Retinal pigment epithelial cell (primary cell): ENCODE measurements at regions not wholly inside any gene's neighbourhood (a gene's known extent, or its start where the extent isn't known, plus 50 kb on each side); places are given as distances from the start of the nearest gene placed in this dataset.

Experiments
- DNase-seq: peaks from one replicate; pipeline ENCODE4 v3.0.0-alpha.2; 2010; ENCODE audit warnings: low read depth
- H3K4me3 ChIP-seq: 2 replicates; pipeline ENCODE4 v1.5.1; 2011; ENCODE audit warnings: mild to moderate bottlenecking, low read length, control low read depth, moderate library complexity
- TF ChIP-seq, protein P1 (sequence below): conservative IDR thresholded peaks from 2 replicates; pipeline ENCODE4 v1.5.1; 2011; ENCODE audit warnings: low read depth, low read length, control low read depth, inconsistent platforms

GRCh38 chr12:60052483-60052882 lies 456.7 kb downstream of the SLC16A7 start:
- no peak for DNase-seq
- TF ChIP-seq, protein P1, sequence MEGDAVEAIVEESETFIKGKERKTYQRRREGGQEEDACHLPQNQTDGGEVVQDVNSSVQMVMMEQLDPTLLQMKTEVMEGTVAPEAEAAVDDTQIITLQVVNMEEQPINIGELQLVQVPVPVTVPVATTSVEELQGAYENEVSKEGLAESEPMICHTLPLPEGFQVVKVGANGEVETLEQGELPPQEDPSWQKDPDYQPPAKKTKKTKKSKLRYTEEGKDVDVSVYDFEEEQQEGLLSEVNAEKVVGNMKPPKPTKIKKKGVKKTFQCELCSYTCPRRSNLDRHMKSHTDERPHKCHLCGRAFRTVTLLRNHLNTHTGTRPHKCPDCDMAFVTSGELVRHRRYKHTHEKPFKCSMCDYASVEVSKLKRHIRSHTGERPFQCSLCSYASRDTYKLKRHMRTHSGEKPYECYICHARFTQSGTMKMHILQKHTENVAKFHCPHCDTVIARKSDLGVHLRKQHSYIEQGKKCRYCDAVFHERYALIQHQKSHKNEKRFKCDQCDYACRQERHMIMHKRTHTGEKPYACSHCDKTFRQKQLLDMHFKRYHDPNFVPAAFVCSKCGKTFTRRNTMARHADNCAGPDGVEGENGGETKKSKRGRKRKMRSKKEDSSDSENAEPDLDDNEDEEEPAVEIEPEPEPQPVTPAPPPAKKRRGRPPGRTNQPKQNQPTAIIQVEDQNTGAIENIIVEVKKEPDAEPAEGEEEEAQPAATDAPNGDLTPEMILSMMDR = no peak
- H3K4me3 ChIP-seq = no peak overlapping the region

- no peak overlapping the region for H3K4me3 ChIP-seq
- DNase-seq = no peak
- TF ChIP-seq, protein P1 = no peak
These were observed 463.4 kb downstream of the SLC16A7 start for GRCh38 chr12:60059180-60059579.

DNA sequence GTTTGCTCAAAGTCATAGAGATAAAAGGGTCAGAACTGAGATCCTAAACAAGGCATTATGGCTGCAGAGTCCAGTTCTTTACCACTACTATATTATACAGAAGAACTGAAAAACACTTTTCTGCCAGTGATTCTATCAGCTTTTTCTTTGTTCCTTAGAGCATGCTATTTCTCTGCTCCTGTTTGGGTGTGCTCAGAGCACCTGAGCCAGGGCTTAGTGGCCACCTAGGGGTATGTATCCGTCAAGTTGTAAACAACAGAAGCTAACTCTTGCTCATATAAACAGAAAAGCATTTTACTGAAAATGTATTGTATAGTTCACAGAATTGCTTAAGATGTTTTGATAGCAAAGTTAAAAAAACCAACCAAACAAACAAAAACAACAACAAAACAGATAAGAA lies 470.8 kb downstream of the SLC16A7 start:
- H3K4me3 ChIP-seq = no peak overlapping the region
- no peak for DNase-seq
- TF ChIP-seq, protein P1 = no peak

DNA sequence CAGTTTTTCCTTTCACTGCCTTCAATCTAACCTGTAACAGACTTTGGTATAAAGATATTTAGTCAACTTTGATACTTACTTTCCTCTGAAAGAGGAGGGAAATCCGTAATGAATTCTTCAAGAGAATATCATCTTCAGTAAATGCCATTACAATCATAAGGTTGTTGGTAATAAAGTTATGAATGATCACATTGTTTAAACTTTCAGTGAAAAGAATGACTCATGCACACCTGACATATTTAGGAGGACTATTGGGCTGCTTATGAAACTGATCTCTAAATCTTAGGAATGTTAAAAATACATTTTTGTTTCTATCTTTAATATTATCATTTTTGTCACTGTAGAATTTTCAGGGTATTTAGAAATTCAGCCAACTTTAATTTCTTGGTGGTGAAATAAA lies 474.7 kb downstream of the SLC16A7 start:
- TF ChIP-seq, protein P1 = no peak
- DNase-seq = no peak
- H3K4me3 ChIP-seq = no peak overlapping the region

GRCh38 chr12:60071759-60072191 lies 475.9 kb downstream of the SLC16A7 start:
- TF ChIP-seq, protein P1 = no peak
- DNase-seq = no peak
- H3K4me3 ChIP-seq = no peak overlapping the region

- TF ChIP-seq, protein P1 = no peak
- H3K4me3 ChIP-seq = no peak overlapping the region
- DNase-seq = peak; percentile 76
These were observed 477.1 kb downstream of the SLC16A7 start for GRCh38 chr12:60072911-60073310.

GRCh38 chr12:60075091-60075490 lies 479.3 kb downstream of the SLC16A7 start:
- TF ChIP-seq, protein P1 = no peak
- DNase-seq = peak; percentile 43

More at GRCh38 chr12:60075091-60075490, 479.3 kb downstream of the SLC16A7 start:
- no peak overlapping the region for H3K4me3 ChIP-seq
